HepG2 (cell line): ENCODE measurements at regions not wholly inside any gene's neighbourhood (a gene's known extent, or its start where the extent isn't known, plus 50 kb on each side); places are given as distances from the start of the nearest gene placed in this dataset.

Experiments used
- ATF2 ChIP-seq: sonication (generic); formaldehyde crosslinking; IDR thresholded peaks from 2 replicates; pipeline ENCODE4 v1.4.0; 2020; ENCODE audit warnings: missing genetic modification reagents
- CHCHD3 ChIP-seq: sonication (generic); formaldehyde crosslinking; IDR thresholded peaks from 2 replicates; pipeline ENCODE4 v1.8.0; 2022; ENCODE audit warnings: mild to moderate bottlenecking, missing genetic modification reagents, moderate library complexity
- GPBP1L1 ChIP-seq: sonication (generic); formaldehyde crosslinking; IDR thresholded peaks from 2 replicates; pipeline ENCODE4 v1.5.0; 2020; ENCODE audit warnings: mild to moderate bottlenecking, missing genetic modification reagents
- IKZF5 ChIP-seq: IDR thresholded peaks from 2 replicates; pipeline ENCODE4 v1.6.1; 2018; ENCODE audit warnings: missing genetic modification reagents, mild to moderate bottlenecking, missing compliant biosample characterization
- NFIB ChIP-seq: sonication (generic); formaldehyde crosslinking; IDR thresholded peaks from 2 replicates; pipeline ENCODE4 v1.9.0; 2021; ENCODE audit warnings: missing genetic modification reagents, mild to moderate bottlenecking, borderline replicate concordance
- PATZ1 ChIP-seq: sonication (generic); formaldehyde crosslinking; IDR thresholded peaks from 2 replicates; pipeline ENCODE4 v1.4.0; 2020; ENCODE audit warnings: missing genetic modification reagents
- POLR2G ChIP-seq: fragments of 200-400 bp; formaldehyde crosslinking; IDR thresholded peaks from 2 replicates; pipeline ENCODE4 v1.6.1; 2018; ENCODE audit warnings: mild to moderate bottlenecking, low read depth, low read length, moderate library complexity
- RAD21 ChIP-seq: fragments of 450-650 bp; formaldehyde crosslinking; IDR thresholded peaks from 2 replicates; pipeline ENCODE4 v1.5.0; 2020; ENCODE audit warnings: mild to moderate bottlenecking
- SNAPC5 ChIP-seq: sonication (generic); formaldehyde crosslinking; IDR thresholded peaks from 2 replicates; pipeline ENCODE4 v1.8.1; 2023; ENCODE audit warnings: mild to moderate bottlenecking, missing genetic modification reagents, borderline replicate concordance
- TARDBP ChIP-seq: sonication (generic); formaldehyde crosslinking; IDR thresholded peaks from 2 replicates; pipeline ENCODE4 v1.8.0; 2022; ENCODE audit warnings: mild to moderate bottlenecking, missing genetic modification reagents
- TBL1XR1 ChIP-seq: fragments of 150-350 bp; IDR thresholded peaks from 2 replicates; pipeline ENCODE4 v1.6.1; 2014; ENCODE audit warnings: borderline replicate concordance, low read length; ENCODE audit not compliant: partially characterized antibody
- THAP7 ChIP-seq: sonication (generic); formaldehyde crosslinking; IDR thresholded peaks from 2 replicates; pipeline ENCODE4 v1.8.1; 2023; ENCODE audit warnings: mild to moderate bottlenecking, missing genetic modification reagents
- TSC22D2 ChIP-seq: sonication (generic); formaldehyde crosslinking; IDR thresholded peaks from 2 replicates; pipeline ENCODE4 v1.5.1; 2020; ENCODE audit warnings: missing genetic modification reagents, mild to moderate bottlenecking, borderline replicate concordance
- ZBTB33 ChIP-seq: sonication (generic); formaldehyde crosslinking; IDR thresholded peaks from 2 replicates; pipeline ENCODE4 v1.4.0; 2020; ENCODE audit warnings: missing genetic modification reagents
- ZFP36L1 ChIP-seq: sonication (generic); formaldehyde crosslinking; IDR thresholded peaks from 2 replicates; pipeline ENCODE4 v1.8.0; 2022; ENCODE audit warnings: mild to moderate bottlenecking, missing genetic modification reagents, moderate library complexity
- ZFP37 ChIP-seq: sonication (generic); formaldehyde crosslinking; IDR thresholded peaks from 2 replicates; pipeline ENCODE4 v1.4.0; 2020; ENCODE audit warnings: missing genetic modification reagents, borderline replicate concordance
- ZFY ChIP-seq: sonication (generic); formaldehyde crosslinking; IDR thresholded peaks from 2 replicates; pipeline ENCODE4 v1.4.0; 2020; ENCODE audit warnings: missing genetic modification reagents
- ZNF251 ChIP-seq: sonication (generic); formaldehyde crosslinking; IDR thresholded peaks from 2 replicates; pipeline ENCODE4 v1.9.0; 2021; ENCODE audit warnings: mild to moderate bottlenecking, missing genetic modification reagents
- ZNF382 ChIP-seq: sonication (generic); formaldehyde crosslinking; IDR thresholded peaks from 2 replicates; pipeline ENCODE4 v1.5.0; 2020; ENCODE audit warnings: missing genetic modification reagents, mild to moderate bottlenecking, borderline replicate concordance

GRCh38 chr12:46492471-46493085 lies 120.0 kb upstream of the SLC38A2 start (continued):
- TF ChIP-seq ATF2 (CRISPR knock-in tag) (peak; percentile 100), CHCHD3 (CRISPR knock-in tag) (no peak), NFIB (CRISPR knock-in tag) (no peak), IKZF5 (peak; percentile 93), TARDBP (peak; percentile 90), THAP7 (no peak), TBL1XR1 (peak; percentile 96), ZFY (CRISPR knock-in tag) (no peak), ZNF382 (CRISPR knock-in tag) (no peak), ZFP36L1 (CRISPR knock-in tag) (peak; percentile 71; the same call in 1 of the 2 replicates), POLR2G (no peak), RAD21 (0 out of 2 replicates have a peak, but pooled peaks have one; percentile 8), PATZ1 (CRISPR knock-in tag) (peak; percentile 77), GPBP1L1 (no peak), ZFP37 (CRISPR knock-in tag) (no peak), TSC22D2 (CRISPR knock-in tag) (no peak), ZNF251 (no peak), ZBTB33 (CRISPR knock-in tag) (no peak), SNAPC5 (CRISPR knock-in tag) (no peak)
